HL-60 (cell line): ENCODE measurements at regions not wholly inside any gene's neighbourhood (a gene's known extent, or its start where the extent isn't known, plus 50 kb on each side); places are given as distances from the start of the nearest gene placed in this dataset.

Experiments used
- DNase-seq, 2 experiments: peaks; one replicate each; pipeline ENCODE4 v3.0.0-alpha.2; 2010 to 2020; ENCODE audit warnings: low read depth in 1 of 2, low spot score in 1 of 2
- H3K27ac ChIP-seq: fragments of 250-450 bp; sonication (Bioruptor Pico); replicated peaks from 2 replicates; pipeline ENCODE4 v1.5.1; 2020; ENCODE audit warnings: mild to moderate bottlenecking, moderate library complexity
- H3K27me3 ChIP-seq: fragments of 250-450 bp; sonication (Bioruptor Pico); 2 replicates; pipeline ENCODE4 v1.5.1; 2021; ENCODE audit warnings: mild to moderate bottlenecking, moderate library complexity; ENCODE audit not compliant: insufficient read depth, poor library complexity, severe bottlenecking
- H3K4me3 ChIP-seq: replicated peaks from 2 replicates; pipeline ENCODE4 v1.5.1; 2011; ENCODE audit warnings: mild to moderate bottlenecking, control low read depth, low read length; ENCODE audit not compliant: insufficient read depth
- CTCF ChIP-seq: IDR thresholded peaks from one replicate; pipeline ENCODE4 v1.5.1; 2011; ENCODE audit warnings: low read length, control low read depth, inconsistent platforms; ENCODE audit not compliant: insufficient read depth
- GABPA ChIP-seq: IDR thresholded peaks from 2 replicates; pipeline ENCODE4 v1.6.1; 2012; ENCODE audit warnings: low read depth
- POLR2AphosphoS5 ChIP-seq: IDR thresholded peaks from 2 replicates; pipeline ENCODE4 v1.6.1; 2012; ENCODE audit warnings: low read depth
- REST ChIP-seq: IDR thresholded peaks from 2 replicates; pipeline ENCODE4 v1.6.1; 2012; ENCODE audit warnings: low read depth; ENCODE audit not compliant: insufficient replicate concordance
- SPI1 ChIP-seq: IDR thresholded peaks from 2 replicates; pipeline ENCODE4 v1.6.1; 2012; ENCODE audit warnings: low read depth, mild to moderate bottlenecking, borderline replicate concordance

- no peak for DNase-seq
- H3K4me3 ChIP-seq, result no peak overlapping the region
- no peaks in the 10 kb centered on the region for H3K27me3 ChIP-seq
- H3K27ac ChIP-seq, result no peak overlapping the region
- TF ChIP-seq CTCF (no peak), REST (no peak), SPI1 (no peak), GABPA (no peak), POLR2AphosphoS5 (no peak)
Measured at GRCh38 chr4:29717287-29718057, 1002.7 kb upstream of the PCDH7 start.

GRCh38 chr4:29718136-29718535, 1002.0 kb upstream of the PCDH7 start:
- no peaks in the 10 kb centered on the region for H3K27me3 ChIP-seq
- DNase-seq, result no peak
- no peak overlapping the region for H3K4me3 ChIP-seq
- TF ChIP-seq SPI1 (no peak), CTCF (no peak), POLR2AphosphoS5 (no peak), REST (no peak), GABPA (no peak)
- H3K27ac ChIP-seq, result no peak overlapping the region

GRCh38 chr4:29722253-29722652, 997.9 kb upstream of the PCDH7 start:
- Histone ChIP-seq H3K4me3 (no peak overlapping the region), H3K27ac (no peak overlapping the region), H3K27me3 (no peaks in the 10 kb centered on the region)
- no peak for DNase-seq
- TF ChIP-seq SPI1, result no peak
- no peak for TF ChIP-seq CTCF
- no peak for TF ChIP-seq REST
- no peak for TF ChIP-seq POLR2AphosphoS5
- no peak for TF ChIP-seq GABPA
